ENCODE measurements at regions not wholly inside any gene's neighbourhood (a gene's known extent, or its start where the extent isn't known, plus 50 kb on each side); places are given as distances from the start of the nearest gene placed in this dataset.
A peak's percentile ranks its signal among the peaks of the same experiment; 100 is the strongest.
"Not testable (repeated sequence)": the region's sequence is repeated elsewhere in the genome, so short reads cannot be mapped to it uniquely, and the experiment has no call there.

GRCh38 chrX:150217609-150218008, 145.5 kb upstream of the MAMLD1 start:
- no peak for DNase-seq

- DNase-seq = peak; percentile 22
Observed at GRCh38 chrX:150219374-150220185, 143.5 kb upstream of the MAMLD1 start.

GRCh38 chrX:150223176-150224015, 139.7 kb upstream of the MAMLD1 start:
- no peak for DNase-seq

GRCh38 chrX:150224676-150225075, 138.4 kb upstream of the MAMLD1 start:
- no peak for DNase-seq

GRCh38 chrX:150225266-150225665, 137.9 kb upstream of the MAMLD1 start:
- DNase-seq = no peak

- no peak for DNase-seq
Observed at GRCh38 chrX:150225756-150226155, 137.4 kb upstream of the MAMLD1 start.

- DNase-seq = no peak
Observed at GRCh38 chrX:150226223-150226965, 136.7 kb upstream of the MAMLD1 start.

GRCh38 chrX:150227321-150227860, 135.7 kb upstream of the MAMLD1 start:
- no peak for DNase-seq

- no peak for DNase-seq
Observed at GRCh38 chrX:150227873-150228410, 135.2 kb upstream of the MAMLD1 start.

- no peak for DNase-seq
Observed at GRCh38 chrX:150228431-150228830, 134.7 kb upstream of the MAMLD1 start.

- DNase-seq = no peak
Observed at GRCh38 chrX:150229030-150229429, 134.1 kb upstream of the MAMLD1 start.

- no peak for DNase-seq
Observed at GRCh38 chrX:150229481-150229880, 133.6 kb upstream of the MAMLD1 start.

- not testable (repeated sequence) for DNase-seq
Observed at GRCh38 chrX:150230952-150231351, 132.2 kb upstream of the MAMLD1 start.

GRCh38 chrX:150231368-150231767, 131.7 kb upstream of the MAMLD1 start:
- not testable (repeated sequence) for DNase-seq

GRCh38 chrX:150232222-150232621, 130.9 kb upstream of the MAMLD1 start:
- not testable (repeated sequence) for DNase-seq

GRCh38 chrX:150234126-150234525, 129.0 kb upstream of the MAMLD1 start:
- no peak for DNase-seq

- no peak for DNase-seq
Observed at GRCh38 chrX:150236327-150236726, 126.8 kb upstream of the MAMLD1 start.

GRCh38 chrX:150238632-150239382, 124.3 kb upstream of the MAMLD1 start:
- DNase-seq = no peak

- no peak for DNase-seq
Observed at GRCh38 chrX:150239946-150240642, 123.0 kb upstream of the MAMLD1 start.

- DNase-seq = no peak
Observed at GRCh38 chrX:150240643-150240970, 122.5 kb upstream of the MAMLD1 start.

GRCh38 chrX:150253959-150254620, 109.0 kb upstream of the MAMLD1 start:
- DNase-seq = no peak

Data from stimulated activated CD8-positive, alpha-beta memory T cell treated with anti-CD3 and anti-CD28 coated beads, Interleukin-4, amount 100 ng/mL, for 48 hours (primary cell).